HG03196 (cell line): ENCODE measurements at regions not wholly inside any gene's neighbourhood (a gene's known extent, or its start where the extent isn't known, plus 50 kb on each side); places are given as distances from the start of the nearest gene placed in this dataset.

Source experiments
- ATAC-seq: cut with Tn5 transposase; IDR thresholded peaks from one replicate; pipeline ENCODE4 v1.9.1; 2021; ENCODE audit not compliant: unreplicated experiment

DNA sequence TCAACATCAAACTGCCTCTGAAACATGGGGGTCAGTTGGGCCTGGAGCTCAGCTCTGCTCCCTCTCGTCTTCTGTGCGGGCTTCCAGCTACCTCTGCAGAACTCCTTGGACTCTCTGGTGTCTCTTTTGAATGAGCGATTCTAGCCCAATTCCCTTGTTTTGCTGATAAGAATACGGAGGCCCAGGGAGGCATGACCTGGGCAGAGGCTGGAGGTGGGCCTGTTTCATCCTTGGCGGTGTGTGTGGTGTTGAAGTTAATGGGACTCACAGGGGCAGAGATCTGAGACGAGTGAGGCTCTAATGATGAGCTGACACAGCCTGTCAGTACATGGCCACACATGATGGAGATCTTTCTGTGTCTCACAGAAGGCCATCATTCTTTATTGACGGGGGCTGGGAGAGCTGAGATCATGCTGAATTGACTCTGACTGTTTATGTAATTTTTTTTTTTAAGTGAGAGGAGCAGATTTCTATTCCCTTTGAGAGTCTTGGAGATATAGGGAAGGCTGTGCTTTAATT lies 134.5 kb downstream of the URB2 start:
- no peak for ATAC-seq

DNA sequence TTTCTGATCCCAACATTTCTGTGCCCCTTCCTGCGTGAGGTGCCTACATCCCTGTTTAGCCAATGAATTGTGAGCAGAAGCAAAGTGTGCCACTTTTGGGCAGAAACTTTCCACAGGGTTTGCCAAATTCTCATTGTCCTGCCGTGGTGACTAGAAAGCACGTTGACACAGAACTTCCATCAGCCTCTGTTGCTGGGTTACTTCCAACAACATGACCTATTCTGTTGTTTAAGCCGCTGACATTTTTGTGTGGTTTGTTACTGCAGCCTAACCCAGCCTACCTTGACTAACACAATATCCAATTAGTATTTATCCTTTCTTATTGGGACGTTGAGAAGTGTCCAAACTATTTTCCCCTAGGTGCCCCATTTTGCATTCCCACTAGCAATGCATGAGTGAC lies 136.8 kb downstream of the URB2 start:
- ATAC-seq, result no peak

DNA sequence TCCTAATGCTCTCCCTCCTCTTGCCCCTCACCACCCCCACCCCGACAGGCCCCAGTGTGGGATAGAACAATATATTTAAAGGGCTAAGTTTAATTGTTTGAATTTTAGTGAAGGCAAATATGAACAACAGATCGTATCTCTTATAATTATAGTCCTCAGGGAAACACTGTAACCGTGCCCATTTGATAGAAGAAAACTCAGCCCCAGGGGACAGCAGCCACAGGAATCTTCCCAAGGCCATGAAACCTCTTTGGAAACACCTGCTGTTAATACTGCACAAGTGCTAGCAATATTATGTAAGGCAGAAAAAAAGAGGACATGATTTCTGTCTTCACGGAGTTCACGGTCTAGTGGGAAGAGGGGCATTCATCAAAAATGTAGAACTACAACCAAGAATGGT lies 142.2 kb downstream of the URB2 start:
- no peak for ATAC-seq

DNA sequence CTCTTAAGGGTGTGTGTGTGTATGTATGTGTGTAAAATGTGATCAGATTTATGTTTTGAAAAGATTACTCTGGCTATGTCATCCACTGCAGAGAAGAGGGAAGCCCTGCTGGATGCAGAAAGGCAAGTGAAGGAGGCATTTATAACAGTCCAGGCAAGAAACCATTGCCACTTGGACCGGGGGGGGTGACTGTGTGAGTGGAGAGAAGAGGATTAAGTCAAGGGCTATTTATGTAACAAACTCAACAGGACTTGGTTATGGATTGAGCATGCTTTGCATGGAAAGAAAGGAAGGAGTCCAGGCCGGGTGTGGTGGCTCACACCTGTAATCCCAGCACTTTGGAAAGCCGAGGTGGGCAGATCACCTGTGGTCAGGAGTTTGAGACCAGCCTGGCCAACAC lies 143.0 kb downstream of the URB2 start:
- no peak for ATAC-seq

DNA sequence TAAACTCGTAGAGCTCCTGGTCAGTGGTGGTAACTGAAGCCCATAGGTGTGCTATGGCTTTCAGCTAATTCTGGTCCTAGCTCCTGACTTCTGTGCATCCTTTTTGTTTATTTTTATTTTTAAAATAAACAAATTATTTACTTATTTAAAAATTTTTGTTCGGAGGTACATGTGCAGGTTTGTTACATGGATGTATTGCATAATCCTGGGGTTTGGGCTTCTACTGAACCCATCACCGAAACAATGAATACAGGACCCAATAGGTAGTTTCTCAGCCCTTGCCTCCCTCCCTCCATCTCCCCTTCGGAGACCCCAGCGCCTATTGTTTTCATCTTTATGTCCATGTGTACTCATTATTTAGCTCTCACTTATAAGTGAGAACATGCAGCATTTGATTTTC lies 143.8 kb downstream of the URB2 start:
- ATAC-seq, result no peak

DNA sequence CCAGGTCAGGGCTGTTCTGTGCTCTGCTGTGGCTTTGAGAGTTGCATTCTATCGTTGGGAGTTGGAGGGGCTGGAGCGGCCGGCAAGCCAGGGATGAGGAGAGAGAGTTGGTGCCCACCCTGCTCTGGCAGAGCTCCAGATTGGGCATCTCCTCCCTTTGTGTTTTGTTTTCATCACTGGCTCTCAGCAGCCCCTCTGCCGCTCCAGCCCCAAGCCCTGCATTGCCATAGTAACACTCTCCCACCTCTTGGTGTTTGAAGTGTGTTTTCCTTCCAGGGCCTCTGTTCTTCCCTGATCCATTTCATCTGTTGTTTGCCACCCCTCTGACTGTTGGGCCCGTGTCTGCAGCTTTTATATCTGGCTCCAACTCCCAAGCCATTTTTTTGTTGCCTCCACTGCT lies 152.7 kb downstream of the URB2 start:
- no peak for ATAC-seq

DNA sequence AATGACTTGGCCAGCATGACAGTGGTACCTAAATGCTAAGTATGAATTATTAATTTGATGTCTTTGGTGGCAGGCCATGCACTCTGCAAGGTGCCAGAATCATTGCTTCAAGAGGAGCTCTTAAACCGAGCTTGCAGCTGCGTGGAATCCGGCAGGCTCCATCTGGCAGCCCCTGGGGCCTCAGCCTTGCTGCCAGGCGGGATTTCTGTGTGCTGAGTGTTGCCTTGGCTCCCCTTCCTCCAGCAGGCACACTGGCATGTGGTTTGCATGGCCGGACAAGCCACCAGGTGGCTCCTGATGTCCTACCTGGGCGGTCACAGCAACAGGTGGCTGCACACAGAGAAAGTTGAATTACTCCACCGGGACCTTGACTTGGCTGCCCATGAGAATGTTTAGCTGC lies 155.4 kb downstream of the URB2 start:
- ATAC-seq, result no peak

DNA sequence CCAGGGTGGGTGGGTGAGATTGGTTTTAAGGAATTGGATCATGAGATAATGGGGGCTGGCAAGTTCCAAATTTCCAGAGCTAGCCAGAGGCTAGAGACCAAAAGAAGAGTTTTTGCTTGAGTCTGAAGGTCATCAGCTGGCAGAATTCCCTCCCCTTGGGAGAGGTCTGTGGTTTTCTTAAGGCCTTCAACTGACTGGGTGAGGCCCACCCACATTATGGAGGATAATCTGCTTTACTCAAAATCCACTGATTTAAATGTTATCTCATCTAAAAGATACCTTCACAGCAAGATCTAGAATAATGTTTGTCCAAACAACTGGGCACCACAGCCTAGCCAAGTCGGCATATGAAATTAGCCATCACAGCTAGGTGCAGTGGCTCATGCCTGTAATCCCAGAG lies 156.4 kb downstream of the URB2 start:
- no peak for ATAC-seq

DNA sequence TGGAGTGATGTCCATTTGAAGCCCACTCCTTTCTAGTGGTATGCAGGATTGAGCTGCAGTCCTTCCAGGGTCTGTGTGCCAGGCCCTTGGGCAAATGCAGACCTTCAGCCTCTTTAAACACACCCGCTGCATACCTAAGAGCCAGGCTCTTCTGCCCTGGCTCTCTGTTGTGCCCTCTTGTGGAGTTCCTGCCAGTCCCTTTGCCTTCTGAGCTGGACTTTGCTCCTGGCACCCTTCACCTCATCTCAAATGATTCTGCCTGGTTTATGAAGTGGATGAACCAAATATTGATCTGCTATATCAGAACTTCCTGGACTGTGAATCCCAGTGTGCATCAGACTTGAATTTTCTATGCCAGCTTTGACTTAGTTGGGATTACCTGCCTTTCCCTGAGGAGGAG lies 158.8 kb downstream of the URB2 start:
- no peak for ATAC-seq

DNA sequence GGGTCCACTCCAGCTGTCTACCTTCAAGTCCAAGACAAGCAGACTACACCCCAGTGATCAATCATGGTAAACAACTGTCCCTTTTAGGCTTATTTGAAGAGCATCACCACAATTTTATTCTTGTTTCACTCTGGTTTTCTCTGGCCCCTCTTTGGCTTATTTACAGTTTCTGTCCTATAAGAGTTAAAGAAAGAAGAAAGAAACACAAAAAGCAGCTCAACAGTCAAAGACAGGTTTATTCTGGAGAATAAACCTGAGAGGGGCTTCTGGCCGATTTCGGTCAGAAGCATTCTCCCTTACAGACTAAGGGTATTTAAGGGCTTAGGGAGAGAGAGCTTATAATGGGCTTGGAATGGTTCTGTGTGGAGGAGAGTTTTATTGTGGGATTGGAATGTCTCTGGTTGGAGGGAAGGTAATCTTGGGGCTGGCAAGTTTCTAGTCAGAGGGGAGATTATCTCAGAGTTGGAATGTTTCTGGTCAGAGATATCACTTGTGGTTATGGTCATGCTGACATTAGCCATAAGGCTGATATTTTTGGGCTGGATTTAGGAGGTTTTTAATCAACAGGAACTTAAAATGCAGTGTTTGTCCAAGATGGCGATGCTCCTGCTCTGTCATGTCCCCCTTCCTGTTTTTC lies 161.0 kb downstream of the URB2 start:
- no peak for ATAC-seq

DNA sequence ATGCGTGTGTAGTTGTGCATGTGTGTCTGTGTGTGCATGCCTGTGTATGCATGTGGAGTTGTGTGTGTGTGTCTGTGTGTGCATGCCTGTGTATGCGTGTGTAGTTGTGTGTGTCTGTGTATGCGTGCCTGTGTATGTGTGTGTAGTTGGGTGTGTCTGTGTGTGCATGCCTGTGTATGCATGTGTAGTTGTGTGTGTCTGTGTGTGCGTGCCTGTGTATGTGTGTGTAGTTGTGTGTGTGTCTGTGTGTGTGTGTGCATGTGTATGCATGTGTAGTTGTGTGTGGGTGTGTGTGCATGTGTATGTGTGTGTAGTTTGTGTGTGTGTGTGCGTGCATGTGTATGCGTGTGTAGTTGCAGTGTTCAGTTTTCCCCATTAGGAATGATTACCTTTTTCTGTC lies 162.0 kb downstream of the URB2 start:
- ATAC-seq, result no peak

DNA sequence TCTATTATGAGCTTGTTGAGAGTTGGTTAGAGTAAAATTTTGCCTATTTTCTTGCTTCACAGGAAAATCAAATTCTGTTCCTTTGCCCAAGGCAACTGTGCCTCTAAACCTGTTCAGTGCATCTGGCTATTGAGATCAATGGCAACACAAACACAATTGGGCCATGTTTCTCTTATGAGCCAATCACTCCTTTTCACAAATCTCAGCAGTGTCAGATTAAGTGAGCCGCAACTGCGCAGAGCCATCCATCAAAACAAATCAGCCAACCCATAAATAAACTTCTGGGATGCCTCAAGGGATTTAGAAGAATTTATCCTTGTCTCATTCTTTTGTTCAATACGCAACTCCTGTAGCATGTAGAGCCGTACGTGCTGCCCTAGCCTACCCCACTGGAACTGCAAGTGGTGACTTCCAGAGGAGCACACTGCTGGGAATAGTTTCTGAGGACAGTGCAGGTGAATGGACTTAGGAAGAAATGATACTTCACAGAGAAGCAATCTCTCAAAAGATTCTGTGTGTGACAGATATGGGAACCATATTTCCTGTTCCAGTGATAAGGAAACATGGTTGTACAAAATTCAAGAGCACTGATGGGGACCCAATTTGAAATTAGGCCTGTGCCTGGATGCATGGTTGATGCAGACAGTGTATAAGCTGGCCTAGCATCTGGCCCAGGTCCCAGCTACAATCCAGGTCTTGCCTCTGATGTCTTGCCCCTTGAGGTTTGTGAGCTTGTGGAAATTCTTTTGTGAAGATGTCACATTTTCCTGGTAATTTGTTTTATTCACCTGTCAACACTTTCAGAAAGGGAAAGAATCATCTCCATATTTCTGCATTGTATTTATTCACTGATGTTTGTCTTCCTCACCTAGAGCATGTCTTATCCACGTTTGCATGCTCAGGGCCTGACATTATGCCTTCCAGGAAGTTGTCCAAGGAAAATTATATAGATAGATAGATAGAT lies 166.2 kb downstream of the URB2 start:
- no peak for ATAC-seq

DNA sequence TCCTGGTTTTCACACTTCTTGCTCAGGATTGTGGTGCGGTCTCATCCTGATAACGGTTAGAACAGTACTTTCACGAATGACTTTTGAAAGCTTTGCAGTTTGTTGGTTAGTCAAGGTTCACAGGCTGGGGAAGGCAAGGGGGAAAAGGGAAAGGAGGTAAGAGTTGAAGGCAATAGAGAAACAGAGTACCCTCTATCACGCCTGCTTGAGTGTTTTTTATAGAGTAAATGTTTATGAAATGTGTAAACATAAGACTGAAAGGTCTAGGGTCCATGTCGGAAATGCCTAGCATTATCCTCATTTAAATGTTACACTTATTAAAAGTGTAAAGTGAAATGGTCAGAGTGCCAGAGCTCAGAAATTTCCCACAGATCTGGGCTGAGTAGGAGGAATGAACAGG lies 167.4 kb downstream of the URB2 start:
- ATAC-seq, result no peak

DNA sequence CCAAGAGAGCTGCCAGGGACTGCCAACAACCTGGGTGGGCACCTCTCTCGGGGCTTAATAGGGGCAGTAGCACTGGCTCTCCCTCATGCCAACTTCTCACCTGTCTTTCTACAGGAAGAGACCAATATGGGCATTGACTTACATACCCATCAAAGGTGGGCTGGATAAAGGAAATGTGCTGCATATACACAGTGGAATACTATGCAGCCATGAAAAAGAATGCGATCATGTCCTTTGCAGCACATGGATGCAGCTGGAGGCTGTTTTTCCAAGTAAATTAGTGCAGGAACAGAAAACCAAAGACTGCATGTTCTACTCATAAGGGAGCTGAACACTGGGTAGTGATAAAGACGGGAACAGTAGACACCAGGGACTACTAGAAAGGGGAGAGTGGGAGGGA lies 172.5 kb downstream of the URB2 start:
- ATAC-seq, result no peak

DNA sequence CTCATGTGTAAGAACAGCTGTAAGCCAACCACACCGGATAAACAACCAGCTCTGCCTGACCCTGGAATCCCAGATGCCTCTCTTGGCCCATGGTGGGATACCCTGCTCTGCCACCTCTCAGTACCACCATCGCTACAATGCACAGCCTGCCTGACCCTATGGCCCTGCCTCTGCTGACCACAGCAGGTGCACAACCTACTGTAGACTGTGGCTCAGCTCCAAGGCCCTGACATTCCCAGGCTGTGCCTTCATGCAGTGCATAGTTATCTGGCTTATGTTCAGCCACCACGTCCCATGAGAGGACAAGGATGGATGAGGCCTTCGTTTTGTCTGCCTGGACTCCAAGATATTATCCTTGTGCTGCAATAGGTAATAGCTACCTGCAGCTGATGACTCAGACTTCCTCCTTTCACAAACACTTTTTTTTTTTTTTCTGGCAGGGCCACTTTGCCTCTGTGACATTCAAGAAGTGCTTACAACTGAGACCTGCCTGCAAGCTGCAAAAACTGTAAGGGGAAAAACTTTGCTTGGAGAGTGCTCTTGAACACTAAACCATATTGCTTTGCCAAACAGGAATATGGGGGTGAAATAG lies 177.7 kb downstream of the URB2 start:
- no peak for ATAC-seq

DNA sequence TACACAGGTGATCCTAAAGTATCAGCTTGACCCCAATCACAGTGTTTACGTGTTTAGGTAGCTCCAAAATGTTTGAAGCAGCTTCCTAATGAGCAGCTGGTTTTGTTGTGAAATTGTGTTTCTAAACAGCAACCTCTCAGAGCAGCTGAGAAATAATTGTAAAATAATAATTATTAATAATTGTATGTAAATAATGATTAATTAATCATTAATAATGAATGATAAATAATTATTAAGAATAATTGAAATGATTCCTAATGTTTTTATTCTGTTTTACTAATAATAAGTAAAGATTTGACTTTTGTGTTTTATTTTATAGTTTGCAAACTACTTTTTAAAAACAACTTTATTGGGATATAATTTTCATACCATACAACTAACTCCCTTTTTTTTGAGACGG lies 182.2 kb downstream of the URB2 start:
- no peak for ATAC-seq

DNA sequence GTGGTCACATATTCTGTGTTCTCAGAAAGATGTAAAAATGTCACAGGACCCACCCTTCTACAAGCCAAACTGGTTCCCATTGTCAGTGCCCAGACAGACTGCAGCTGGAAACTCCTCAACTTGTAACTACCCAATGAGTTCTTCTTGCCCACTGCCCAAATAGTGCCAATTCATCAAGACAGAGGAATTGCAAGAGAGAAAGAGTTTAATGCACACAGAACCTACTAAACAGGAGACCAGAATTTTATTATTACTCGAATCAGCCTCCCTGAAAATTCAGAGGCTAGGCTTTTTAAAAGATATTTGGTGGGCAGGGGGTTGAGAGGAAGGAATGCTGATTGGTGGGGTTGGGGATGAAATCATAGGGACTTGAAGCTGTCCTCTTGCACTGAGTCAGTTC lies 184.1 kb downstream of the URB2 start:
- no peak for ATAC-seq

DNA sequence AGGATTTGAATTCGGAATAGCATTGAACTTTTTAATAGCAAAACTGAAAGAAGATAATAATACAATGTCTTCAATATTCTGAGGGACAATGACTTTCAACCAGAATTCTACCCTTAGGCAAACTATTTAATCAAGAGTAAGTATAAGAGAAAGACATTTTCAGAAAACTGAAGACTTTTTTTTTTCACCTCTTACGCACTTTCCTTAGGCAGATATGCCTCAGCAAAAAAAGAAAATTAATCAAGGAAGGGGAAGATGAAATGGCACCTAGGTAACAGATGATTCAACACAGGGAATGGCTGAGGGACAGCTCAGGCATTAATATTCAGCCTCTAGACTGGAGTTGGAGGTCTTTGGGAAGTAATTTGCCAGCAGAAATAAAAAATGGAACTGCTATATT lies 184.9 kb downstream of the URB2 start:
- ATAC-seq, result no peak

DNA sequence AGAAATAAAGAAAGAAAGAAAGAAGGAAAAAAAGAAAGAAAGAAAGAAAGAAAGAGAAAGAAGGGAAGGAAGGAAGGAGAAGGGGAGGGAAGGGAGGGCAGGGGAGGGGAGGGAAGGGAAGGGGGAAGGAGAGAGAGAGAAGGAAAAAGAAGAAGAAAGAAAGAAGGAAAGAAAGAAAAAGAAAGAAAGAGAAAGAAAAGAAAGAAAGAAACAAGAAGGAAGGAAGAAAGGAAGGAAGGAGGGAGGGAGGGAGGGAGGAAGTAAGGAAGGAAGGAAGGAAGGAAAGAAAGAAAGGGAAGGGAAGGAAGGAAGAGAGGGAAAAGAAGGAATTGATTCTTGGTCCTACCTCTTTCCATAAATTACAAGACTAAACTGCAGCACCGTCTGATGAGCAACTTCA lies 186.1 kb downstream of the URB2 start:
- no peak for ATAC-seq

DNA sequence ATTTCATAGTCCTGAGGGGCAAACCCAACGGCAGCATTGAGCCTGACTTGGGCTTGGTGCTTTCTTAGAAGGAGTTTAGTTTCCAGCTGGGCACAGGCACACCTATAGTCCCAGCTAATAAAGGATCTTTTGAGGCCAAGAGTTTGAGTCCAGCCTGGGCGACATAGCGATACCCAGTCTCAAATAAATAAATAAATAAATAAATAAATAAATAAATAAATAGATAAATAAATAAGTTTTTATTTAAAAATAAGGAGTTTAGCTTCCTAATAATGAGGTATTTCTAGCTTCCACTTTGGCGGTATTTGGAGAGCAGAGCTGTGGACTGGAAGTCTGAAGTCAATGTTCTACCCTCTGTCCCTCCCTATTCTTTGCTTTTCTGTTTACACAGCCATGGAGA lies 186.6 kb downstream of the URB2 start:
- no peak for ATAC-seq

DNA sequence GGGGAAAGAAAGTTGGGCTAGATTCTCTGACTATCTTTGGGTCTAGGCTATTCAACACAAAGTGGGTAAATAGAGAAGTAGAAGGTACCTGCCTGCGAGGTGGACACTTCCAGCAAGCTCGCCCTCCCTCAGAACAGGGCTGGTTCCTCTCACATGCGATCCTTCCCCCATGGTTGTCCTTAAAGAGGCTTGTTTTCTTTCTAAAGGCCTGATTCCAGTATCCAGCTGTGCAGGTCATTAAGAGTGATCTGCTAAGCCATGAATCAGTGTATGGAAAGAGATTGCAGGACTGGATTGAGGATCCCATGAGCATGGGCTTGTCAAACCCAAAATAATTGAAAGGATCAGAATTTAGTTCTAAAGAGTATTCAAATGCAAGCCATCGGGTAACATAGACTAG lies 189.0 kb downstream of the URB2 start:
- no peak for ATAC-seq

DNA sequence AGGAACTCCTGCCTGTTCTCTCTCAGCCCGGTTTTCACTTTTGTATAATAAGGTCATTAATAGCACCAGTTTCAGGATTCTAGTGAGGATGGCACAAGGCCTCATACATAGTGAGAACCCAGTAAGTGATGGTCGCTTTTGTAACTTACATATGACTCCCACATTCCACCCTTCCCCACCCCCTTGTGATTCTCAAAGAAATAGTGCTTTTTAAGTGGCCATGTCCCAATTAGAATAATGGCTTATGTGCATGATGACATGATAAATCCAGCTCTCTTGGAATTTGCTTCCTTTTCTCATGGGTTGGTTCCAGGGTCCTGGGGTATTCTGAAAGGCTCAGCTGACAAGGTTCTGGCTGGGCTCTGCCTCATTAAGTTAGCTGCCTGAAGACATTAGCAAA lies 189.9 kb downstream of the URB2 start:
- ATAC-seq, result no peak
